ENCODE measurements at regions not wholly inside any gene's neighbourhood (a gene's known extent, or its start where the extent isn't known, plus 50 kb on each side); places are given as distances from the start of the nearest gene placed in this dataset.

DNA sequence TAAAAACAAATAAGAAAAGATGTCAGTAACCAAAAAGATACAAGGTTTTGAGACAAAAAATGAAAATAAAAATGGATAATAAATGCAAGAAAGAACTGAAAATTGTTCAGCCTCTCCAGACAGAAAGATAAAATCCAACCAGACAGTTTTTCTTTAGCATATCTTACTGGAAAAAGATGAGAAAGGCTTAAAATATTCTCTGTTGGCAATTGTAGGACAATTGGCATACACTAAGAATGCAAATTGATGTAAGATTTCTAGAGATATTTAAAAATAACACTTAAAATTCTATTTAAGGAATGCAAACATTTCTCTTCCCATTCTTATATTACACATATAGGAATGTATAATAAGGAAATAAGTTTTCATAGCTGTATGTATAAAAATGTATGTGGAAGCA is 590.6 kb downstream of the DSC3 start:
- no peak for DNase-seq
- H3K27me3 ChIP-seq = no peaks in the 10 kb centered on the region
- H3K27ac ChIP-seq = no peak overlapping the region
- no peaks in the 10 kb centered on the region for H3K9me3 ChIP-seq
- no peaks in the 10 kb centered on the region for H3K4me1 ChIP-seq
- intact Hi-C loops (cut with DNase I; ENCODE audit: low total_unique reads) = no loop called here
- no peak overlapping the region for H3K4me3 ChIP-seq
- H3K36me3 ChIP-seq = no peaks in the 10 kb centered on the region
- TF ChIP-seq, protein P1, sequence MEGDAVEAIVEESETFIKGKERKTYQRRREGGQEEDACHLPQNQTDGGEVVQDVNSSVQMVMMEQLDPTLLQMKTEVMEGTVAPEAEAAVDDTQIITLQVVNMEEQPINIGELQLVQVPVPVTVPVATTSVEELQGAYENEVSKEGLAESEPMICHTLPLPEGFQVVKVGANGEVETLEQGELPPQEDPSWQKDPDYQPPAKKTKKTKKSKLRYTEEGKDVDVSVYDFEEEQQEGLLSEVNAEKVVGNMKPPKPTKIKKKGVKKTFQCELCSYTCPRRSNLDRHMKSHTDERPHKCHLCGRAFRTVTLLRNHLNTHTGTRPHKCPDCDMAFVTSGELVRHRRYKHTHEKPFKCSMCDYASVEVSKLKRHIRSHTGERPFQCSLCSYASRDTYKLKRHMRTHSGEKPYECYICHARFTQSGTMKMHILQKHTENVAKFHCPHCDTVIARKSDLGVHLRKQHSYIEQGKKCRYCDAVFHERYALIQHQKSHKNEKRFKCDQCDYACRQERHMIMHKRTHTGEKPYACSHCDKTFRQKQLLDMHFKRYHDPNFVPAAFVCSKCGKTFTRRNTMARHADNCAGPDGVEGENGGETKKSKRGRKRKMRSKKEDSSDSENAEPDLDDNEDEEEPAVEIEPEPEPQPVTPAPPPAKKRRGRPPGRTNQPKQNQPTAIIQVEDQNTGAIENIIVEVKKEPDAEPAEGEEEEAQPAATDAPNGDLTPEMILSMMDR (IDR thresholded peaks at IDR 0.05) = no peak

DNA sequence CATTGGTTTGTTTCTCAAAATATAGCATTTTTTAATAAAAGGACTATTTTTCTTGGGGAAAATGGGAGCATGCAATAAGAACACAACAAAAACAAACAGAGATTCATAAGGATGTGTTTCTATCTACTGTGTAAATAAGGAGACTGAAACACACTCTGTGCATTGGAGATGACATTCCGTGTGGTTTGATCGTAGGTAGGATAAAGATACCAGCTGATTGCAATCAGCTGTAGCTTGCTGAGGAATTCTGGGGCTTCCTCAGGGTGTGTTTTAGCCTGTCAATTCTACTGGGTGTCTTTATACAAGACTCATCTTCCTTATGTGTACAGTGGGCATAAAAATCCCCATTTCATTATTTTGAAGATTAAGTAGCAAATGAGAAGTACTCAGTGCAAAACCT is 591.6 kb downstream of the DSC3 start:
- intact Hi-C loops (cut with DNase I; ENCODE audit: low total_unique reads) = no loop called here
- no peak for DNase-seq
- H3K4me1 ChIP-seq = no peaks in the 10 kb centered on the region
- H3K36me3 ChIP-seq = no peaks in the 10 kb centered on the region
- no peaks in the 10 kb centered on the region for H3K27me3 ChIP-seq
- H3K9me3 ChIP-seq = no peaks in the 10 kb centered on the region
- TF ChIP-seq, protein P1 (IDR thresholded peaks at IDR 0.05) = no peak
- no peak overlapping the region for H3K4me3 ChIP-seq
- no peak overlapping the region for H3K27ac ChIP-seq

DNA sequence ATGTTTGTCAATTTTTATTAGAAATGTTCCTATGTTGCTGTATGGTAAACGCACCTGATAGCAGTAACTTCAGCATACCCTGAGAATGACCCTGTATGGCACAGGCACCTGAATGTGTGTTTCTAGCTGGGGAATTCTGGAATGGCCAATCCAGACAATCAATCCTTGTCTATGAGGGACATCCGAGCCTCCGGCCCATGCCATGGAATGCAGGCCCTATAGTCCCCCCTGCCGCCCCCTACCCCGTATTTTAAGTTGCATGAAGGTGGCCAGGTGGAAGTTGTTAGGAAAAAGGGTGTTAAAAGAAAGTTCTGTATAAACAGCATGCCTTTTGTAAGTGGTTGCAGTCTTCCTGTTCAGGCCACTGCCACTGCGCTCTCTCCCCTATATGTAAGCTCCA is 595.9 kb downstream of the DSC3 start:
- Histone ChIP-seq H3K9me3 (no peaks in the 10 kb centered on the region), H3K4me1 (no peaks in the 10 kb centered on the region), H3K36me3 (no peaks in the 10 kb centered on the region), H3K4me3 (no peak overlapping the region), H3K27ac (no peak overlapping the region), H3K27me3 (no peaks in the 10 kb centered on the region)
- no peak for DNase-seq
- TF ChIP-seq, protein P1 (IDR thresholded peaks at IDR 0.05) = no peak
- intact Hi-C loops (cut with DNase I; ENCODE audit: low total_unique reads) = no loop called here

DNA sequence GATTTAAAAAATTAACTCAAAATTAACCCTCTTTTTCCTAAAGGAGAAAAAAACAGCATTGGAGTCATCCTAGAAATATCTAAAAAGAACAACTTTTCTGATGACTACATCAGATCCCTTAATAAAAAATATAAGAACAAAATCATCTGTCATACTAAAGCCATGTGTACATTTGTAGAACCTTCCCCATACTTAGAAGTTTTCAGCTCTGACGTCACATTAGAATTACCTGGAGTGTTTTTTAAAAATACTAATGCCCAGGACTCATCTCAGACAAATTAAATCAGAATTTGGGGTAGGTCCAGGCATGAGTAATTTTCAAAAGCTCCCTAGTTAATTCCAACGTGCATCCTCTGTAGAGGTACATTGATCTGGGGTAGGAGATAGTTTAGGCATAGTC is 598.0 kb downstream of the DSC3 start:
- Histone ChIP-seq H3K4me1 (no peaks in the 10 kb centered on the region), H3K36me3 (no peaks in the 10 kb centered on the region), H3K4me3 (no peak overlapping the region), H3K9me3 (no peaks in the 10 kb centered on the region), H3K27ac (no peak overlapping the region), H3K27me3 (no peaks in the 10 kb centered on the region)
- intact Hi-C loops (cut with DNase I; ENCODE audit: low total_unique reads) = no loop called here
- no peak for DNase-seq
- TF ChIP-seq, protein P1 (IDR thresholded peaks at IDR 0.05) = no peak

DNA sequence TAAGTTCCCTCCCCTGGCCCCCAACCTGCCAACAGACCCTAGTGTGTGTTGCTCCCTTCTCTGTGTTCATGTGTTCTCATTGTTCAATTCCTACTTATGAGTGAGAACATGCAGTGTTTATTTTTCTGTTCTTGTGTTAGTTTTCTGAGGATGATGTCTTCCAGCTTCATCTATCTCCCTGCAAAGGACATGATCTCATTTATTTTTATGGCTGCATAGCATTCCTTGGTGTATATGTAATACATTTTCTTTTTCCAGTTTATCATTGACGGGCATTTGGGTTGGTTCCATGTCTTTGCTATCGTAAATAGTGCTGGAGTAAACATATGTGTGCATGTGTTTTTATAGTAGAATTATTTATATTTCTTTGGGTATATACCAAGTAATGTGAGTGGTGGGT is 602.2 kb downstream of the DSC3 start:
- Histone ChIP-seq H3K36me3 (no peaks in the 10 kb centered on the region), H3K27me3 (no peaks in the 10 kb centered on the region), H3K4me1 (no peaks in the 10 kb centered on the region), H3K4me3 (no peak overlapping the region), H3K9me3 (no peaks in the 10 kb centered on the region), H3K27ac (no peak overlapping the region)
- DNase-seq = no peak
- TF ChIP-seq, protein P1 (IDR thresholded peaks at IDR 0.05) = no peak
- intact Hi-C loops (cut with DNase I; ENCODE audit: low total_unique reads) = no loop called here

DNA sequence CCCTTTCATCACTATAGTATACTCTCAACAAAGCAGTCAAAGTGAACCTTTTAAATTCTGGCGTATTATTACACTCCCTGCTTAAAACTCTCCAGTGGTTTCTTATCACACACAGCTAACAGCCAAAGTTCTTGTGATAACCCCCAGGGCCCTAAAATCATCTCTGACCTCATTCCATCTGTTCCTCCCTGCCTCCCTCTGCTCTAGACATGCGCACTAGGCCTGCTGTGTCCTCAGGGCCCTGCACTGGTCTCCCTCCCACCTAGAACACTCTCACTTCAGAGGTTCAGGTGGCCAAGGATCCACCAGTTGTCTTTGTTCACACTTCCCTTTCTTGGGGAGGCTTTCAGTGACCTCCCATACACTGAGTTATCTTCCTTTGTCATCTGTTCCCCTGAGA is 603.4 kb downstream of the DSC3 start:
- TF ChIP-seq, protein P1 (IDR thresholded peaks at IDR 0.05) = no peak
- H3K27me3 ChIP-seq = no peaks in the 10 kb centered on the region
- H3K9me3 ChIP-seq = no peaks in the 10 kb centered on the region
- H3K4me3 ChIP-seq = no peak overlapping the region
- no peaks in the 10 kb centered on the region for H3K4me1 ChIP-seq
- H3K27ac ChIP-seq = no peak overlapping the region
- DNase-seq = no peak
- intact Hi-C loops (cut with DNase I; ENCODE audit: low total_unique reads) = no loop called here
- no peaks in the 10 kb centered on the region for H3K36me3 ChIP-seq

Data from tibial artery (tissue), 4 donors.